GM19397 (cell line): ENCODE measurements at regions not wholly inside any gene's neighbourhood (a gene's known extent, or its start where the extent isn't known, plus 50 kb on each side); places are given as distances from the start of the nearest gene placed in this dataset.

Experiments
- ATAC-seq: cut with Tn5 transposase; IDR thresholded peaks from one replicate; pipeline ENCODE4 v1.9.1; 2021; ENCODE audit warnings: mild to moderate bottlenecking, moderate library complexity; ENCODE audit not compliant: unreplicated experiment

GRCh38 chr18:66687635-66688034, 83.7 kb upstream of the CDH19 start:
- ATAC-seq, result no peak

GRCh38 chr18:66682855-66683322, 79.0 kb upstream of the CDH19 start:
- ATAC-seq, result no peak

- ATAC-seq, result no peak
These were observed 72.8 kb upstream of the CDH19 start for GRCh38 chr18:66676699-66677098.

- ATAC-seq, result no peak
These were observed 70.4 kb upstream of the CDH19 start for GRCh38 chr18:66674286-66674685.

- ATAC-seq, result no peak
These were observed 64.8 kb upstream of the CDH19 start for GRCh38 chr18:66668706-66669105.

- no peak for ATAC-seq
These were observed 58.7 kb upstream of the CDH19 start for GRCh38 chr18:66662632-66663031.

- no peak for ATAC-seq
These were observed 51.5 kb upstream of the CDH19 start for GRCh38 chr18:66655407-66655806.
